AG09319 (cell line): ENCODE measurements at regions not wholly inside any gene's neighbourhood (a gene's known extent, or its start where the extent isn't known, plus 50 kb on each side); places are given as distances from the start of the nearest gene placed in this dataset.

Experiments
- DNase-seq: peaks from one replicate; pipeline ENCODE4 v3.0.0-alpha.2; 2010; ENCODE audit warnings: low read depth; ENCODE audit errors: extremely low read depth
- CTCF ChIP-seq: IDR thresholded peaks from 2 replicates; pipeline ENCODE4 v1.5.1; 2011; ENCODE audit warnings: low read depth, mild to moderate bottlenecking, inconsistent platforms, low read length, moderate library complexity

DNA sequence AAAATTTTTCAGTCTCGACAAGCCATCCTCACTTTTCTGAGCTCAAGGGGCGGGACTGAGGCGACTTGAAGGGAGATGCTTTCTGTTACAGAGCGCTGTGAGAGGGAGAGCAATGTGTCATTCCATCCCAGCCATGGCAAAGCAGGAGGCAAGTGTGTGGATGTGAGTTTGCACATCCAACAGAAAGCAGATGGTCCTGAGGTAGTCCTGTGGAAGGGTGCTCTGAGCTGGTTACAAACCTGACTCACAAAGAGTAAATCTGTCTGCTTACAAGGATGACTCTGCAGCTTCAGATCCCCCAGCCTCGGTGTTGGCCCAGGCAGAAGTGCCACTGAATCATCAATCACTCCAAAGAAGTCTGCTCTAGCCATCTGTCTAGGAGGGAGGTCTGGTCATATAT, 482.0 kb upstream of the DCC start:
- no peak for TF ChIP-seq CTCF
- DNase-seq: no peak

DNA sequence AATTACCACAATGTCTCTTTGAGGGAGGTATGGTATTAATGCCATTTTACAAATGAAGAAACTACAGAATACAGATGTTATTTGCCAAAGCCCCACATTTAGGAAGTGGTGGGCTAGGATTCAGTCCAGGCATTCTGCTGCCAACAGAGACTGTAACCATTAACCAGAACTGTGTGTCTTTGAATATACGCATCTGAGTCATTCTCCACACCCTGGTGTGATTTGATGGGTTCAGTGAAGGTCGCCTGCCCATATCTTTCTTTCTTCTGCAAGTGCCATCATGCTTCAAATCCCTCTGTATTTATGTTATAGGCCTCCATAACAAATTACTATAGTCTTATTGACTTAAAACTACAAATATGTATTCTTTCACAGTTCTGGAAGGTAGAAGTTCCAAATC, 479.0 kb upstream of the DCC start:
- DNase-seq: no peak
- no peak for TF ChIP-seq CTCF

GRCh38 chr18:51862051-51862715, 477.8 kb upstream of the DCC start:
- no peak for DNase-seq
- TF ChIP-seq CTCF: no peak

GRCh38 chr18:51864219-51864965, 475.6 kb upstream of the DCC start:
- no peak for DNase-seq
- no peak for TF ChIP-seq CTCF

DNA sequence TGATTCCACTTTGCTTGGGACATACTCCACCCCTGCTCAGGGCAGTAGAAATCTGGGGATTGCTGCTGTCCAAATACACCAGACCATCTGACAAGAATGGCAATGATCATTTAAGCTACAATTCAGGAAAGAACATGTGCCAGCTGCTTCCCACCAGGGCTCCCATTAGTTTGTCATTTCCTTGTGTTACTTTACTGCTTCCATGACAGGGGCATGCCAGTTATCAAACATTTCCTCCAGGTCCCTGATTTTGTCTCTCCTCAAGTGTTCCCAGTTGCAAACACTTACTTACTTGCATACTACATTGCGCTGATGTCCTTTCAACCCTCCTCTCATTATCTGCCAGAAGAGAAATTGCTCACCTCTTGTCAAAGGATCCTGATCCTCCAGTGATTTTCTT, 474.5 kb upstream of the DCC start:
- TF ChIP-seq CTCF: no peak
- no peak for DNase-seq

DNA sequence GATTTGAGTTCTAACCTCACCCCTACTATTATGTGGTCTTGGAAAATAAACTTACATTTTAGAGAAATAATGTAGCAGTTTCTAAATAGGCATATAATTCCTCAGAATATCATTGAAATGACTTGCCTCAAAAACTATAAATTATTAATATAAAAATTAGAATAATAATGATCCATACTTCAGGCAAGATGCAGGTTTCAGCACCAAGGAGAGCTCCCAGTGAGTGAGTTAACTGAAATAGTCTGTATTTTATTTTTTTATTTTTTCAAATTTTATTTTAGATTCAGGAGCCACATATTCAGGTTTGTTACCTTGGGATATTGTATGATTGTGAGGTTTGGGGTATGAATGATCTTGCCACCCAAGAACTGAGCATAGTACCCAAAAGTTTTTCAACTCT, 472.2 kb upstream of the DCC start:
- DNase-seq: no peak
- TF ChIP-seq CTCF: no peak

- no peak for DNase-seq
- TF ChIP-seq CTCF: no peak
Measured at GRCh38 chr18:51878724-51879123, 461.3 kb upstream of the DCC start.
